ENCODE measurements at regions not wholly inside any gene's neighbourhood (a gene's known extent, or its start where the extent isn't known, plus 50 kb on each side); places are given as distances from the start of the nearest gene placed in this dataset.

- no peak for DNase-seq (ENCODE audit: low spot score)
Observed at GRCh38 chr18:67380867-67381266, 135.7 kb downstream of the DSEL start.

GRCh38 chr18:67379981-67380380, 136.5 kb downstream of the DSEL start:
- DNase-seq (ENCODE audit: low spot score), result no peak

- DNase-seq (ENCODE audit: low spot score), result no peak
Observed at GRCh38 chr18:67376372-67376771, 140.1 kb downstream of the DSEL start.

- no peak for DNase-seq (ENCODE audit: low spot score)
Observed at GRCh38 chr18:67373636-67374035, 142.9 kb downstream of the DSEL start.

- DNase-seq (ENCODE audit: low spot score), result no peak
Observed at GRCh38 chr18:67367540-67367939, 149.0 kb downstream of the DSEL start.

- DNase-seq (ENCODE audit: low spot score), result no peak
Observed at GRCh38 chr18:67363694-67364093, 152.8 kb downstream of the DSEL start.

- no peak for DNase-seq (ENCODE audit: low spot score)
Observed at GRCh38 chr18:67362906-67363305, 153.6 kb downstream of the DSEL start.

GRCh38 chr18:67359873-67360838, 156.4 kb downstream of the DSEL start:
- DNase-seq (ENCODE audit: low spot score), result peak; percentile 95

GRCh38 chr18:67358947-67359346, 157.6 kb downstream of the DSEL start:
- no peak for DNase-seq (ENCODE audit: low spot score)

- DNase-seq (ENCODE audit: low spot score), result no peak
Observed at GRCh38 chr18:67354692-67355091, 161.8 kb downstream of the DSEL start.

GRCh38 chr18:67354091-67354490, 162.4 kb downstream of the DSEL start:
- no peak for DNase-seq (ENCODE audit: low spot score)

- no peak for DNase-seq (ENCODE audit: low spot score)
Observed at GRCh38 chr18:67347438-67347837, 169.1 kb downstream of the DSEL start.

GRCh38 chr18:67342159-67342558, 174.4 kb downstream of the DSEL start:
- DNase-seq (ENCODE audit: low spot score), result no peak

GRCh38 chr18:67337696-67338095, 178.8 kb downstream of the DSEL start:
- no peak for DNase-seq (ENCODE audit: low spot score)

GRCh38 chr18:67331857-67332256, 184.7 kb downstream of the DSEL start:
- DNase-seq (ENCODE audit: low spot score), result no peak

- no peak for DNase-seq (ENCODE audit: low spot score)
Observed at GRCh38 chr18:67319109-67319508, 197.4 kb downstream of the DSEL start.

GRCh38 chr18:67318651-67319050, 197.9 kb downstream of the DSEL start:
- DNase-seq (ENCODE audit: low spot score), result no peak

- peak; percentile 43 for DNase-seq (ENCODE audit: low spot score)
Observed at GRCh38 chr18:67310826-67311225, 205.7 kb downstream of the DSEL start.

GRCh38 chr18:67308819-67309218, 207.7 kb downstream of the DSEL start:
- DNase-seq (ENCODE audit: low spot score), result no peak

GRCh38 chr18:67305466-67305865, 211.1 kb downstream of the DSEL start:
- peak; percentile 15 for DNase-seq (ENCODE audit: low spot score)

GRCh38 chr18:67302043-67302442, 214.5 kb downstream of the DSEL start:
- DNase-seq (ENCODE audit: low spot score), result no peak

- no peak for DNase-seq (ENCODE audit: low spot score)
Observed at GRCh38 chr18:67301592-67301991, 214.9 kb downstream of the DSEL start.

- DNase-seq (ENCODE audit: low spot score), result no peak
Observed at GRCh38 chr18:67300498-67300897, 216.0 kb downstream of the DSEL start.

- no peak for DNase-seq (ENCODE audit: low spot score)
Observed at GRCh38 chr18:67292814-67293213, 223.7 kb downstream of the DSEL start.
